ENCODE measurements at regions not wholly inside any gene's neighbourhood (a gene's known extent, or its start where the extent isn't known, plus 50 kb on each side); places are given as distances from the start of the nearest gene placed in this dataset.

DNA sequence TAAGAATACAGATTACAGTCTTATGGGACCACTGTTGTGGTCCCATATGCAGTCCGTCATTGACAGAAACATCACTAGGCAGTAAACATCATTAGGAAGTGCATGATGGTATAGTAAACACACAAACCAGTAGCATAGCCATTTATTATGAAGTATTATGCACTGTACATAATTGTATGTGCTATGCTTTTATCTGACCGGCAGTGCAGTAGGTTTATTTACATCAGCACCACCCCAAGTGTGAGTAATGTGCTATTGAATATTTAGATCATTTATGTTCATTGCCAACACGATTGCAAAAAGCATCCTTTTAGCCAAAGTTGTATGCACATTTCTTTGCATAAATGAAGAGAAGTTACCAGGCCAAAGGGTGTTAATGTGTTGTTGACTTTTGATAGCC lies 531.6 kb upstream of the TBX3 start:
- no peak for DNase-seq (ENCODE audit: low read depth)

DNA sequence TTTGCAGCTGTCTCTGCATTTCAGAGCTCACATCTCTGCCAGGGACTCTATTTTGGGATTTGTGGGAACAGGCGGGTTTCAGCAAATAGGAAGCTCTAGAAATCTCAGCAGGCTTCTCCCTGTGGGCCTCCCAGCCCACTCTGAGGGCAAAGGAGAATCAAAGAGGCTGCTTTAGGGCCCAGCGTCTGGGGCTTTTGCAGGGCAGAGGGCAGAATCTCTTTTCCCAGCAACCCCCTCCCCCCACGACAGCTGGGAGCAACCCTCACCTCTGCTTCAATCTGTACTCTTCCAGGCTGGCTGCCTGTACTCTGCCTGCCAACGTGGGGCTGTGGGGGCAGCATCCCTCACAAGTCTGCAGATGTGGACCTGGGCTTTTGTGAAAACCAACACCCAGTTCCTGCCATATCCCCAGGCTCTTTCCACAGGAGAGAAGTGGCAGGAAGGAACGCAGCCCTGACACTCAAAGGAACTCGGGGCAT lies 529.6 kb upstream of the TBX3 start:
- no peak for DNase-seq (ENCODE audit: low read depth)

GRCh38 chr12:115213118-115213517 lies 529.1 kb upstream of the TBX3 start:
- DNase-seq (ENCODE audit: low read depth) = no peak

DNA sequence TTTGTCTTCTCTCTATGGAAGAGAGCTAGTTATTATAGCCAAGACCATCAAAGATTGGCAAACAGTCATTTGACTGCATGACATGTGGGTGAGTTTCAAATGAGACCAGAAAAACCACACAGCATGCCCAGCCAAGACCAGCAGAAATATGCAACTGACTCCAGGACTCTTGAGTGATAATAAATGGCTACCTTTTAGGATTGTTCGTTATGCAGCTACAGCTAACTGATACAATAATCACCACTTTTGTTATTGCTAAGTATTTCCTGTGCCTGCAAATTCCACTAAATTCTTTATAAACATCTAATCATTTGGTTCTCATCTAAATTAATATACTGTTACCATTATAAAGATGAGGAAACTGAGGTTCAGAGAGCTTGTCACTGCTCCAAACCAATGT lies 528.4 kb upstream of the TBX3 start:
- DNase-seq (ENCODE audit: low read depth) = no peak

GRCh38 chr12:115210533-115211252 lies 526.7 kb upstream of the TBX3 start:
- no peak for DNase-seq (ENCODE audit: low read depth)

DNA sequence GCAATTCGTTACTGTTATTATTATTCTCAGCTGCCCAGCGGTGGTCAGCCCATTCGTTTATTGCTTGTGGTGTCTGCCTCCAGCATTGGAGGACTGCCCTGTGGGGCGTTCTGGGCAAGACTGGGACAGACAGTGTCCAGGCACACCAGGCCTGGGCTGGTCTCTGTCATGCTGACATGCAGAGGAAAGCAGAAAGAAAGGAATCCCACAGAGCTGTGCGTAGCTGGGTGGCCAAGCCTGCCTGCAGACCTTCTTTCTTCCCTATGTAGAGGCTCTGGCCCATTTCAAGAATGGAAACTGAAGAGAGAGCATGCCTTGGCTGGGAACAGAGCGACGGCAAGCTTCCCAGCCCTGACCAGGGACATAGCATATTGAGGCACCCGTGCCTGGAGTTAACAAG lies 525.3 kb upstream of the TBX3 start:
- no peak for DNase-seq (ENCODE audit: low read depth)

DNA sequence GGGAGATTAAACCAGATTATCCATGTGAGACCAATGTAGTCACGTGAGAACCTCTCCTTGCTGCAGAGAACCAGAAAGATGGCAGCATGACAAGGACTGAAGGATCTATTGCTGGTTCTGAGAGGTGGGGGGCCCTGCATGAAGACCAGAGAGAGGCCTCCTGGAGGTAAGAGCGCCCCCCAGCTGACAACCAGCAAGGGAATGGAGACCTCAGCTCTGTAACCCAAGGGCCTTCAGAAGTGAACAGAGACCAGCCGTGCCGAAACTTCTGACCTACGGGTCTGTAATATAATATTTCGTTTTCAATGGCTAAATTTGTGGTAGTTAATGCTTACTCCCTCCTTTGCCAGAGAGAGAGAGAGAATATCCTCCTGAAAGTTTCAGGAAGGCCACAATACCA lies 524.1 kb upstream of the TBX3 start:
- DNase-seq (ENCODE audit: low read depth) = no peak

- DNase-seq (ENCODE audit: low read depth) = no peak
These were observed 523.4 kb upstream of the TBX3 start for GRCh38 chr12:115207216-115207915.

DNA sequence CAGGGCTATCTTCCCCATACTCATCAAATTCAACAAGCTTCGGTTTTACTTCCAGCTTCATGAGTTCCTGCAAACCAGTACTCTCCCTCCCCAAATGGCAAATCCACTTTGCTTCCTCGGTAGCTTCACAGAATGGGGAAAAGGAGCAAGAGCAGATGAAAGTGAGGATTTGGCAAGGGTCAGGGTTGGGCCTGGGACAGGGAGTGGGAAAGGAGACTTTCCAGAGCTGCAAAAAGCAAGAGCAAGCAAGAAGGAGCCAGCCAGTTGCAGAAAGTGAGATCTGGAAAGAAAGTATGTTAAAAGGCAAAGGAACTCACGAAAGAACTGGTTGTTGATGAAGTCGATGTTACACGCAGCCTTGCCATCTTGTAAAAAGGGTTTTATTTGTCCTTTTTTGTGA lies 522.8 kb upstream of the TBX3 start:
- DNase-seq (ENCODE audit: low read depth) = no peak

DNA sequence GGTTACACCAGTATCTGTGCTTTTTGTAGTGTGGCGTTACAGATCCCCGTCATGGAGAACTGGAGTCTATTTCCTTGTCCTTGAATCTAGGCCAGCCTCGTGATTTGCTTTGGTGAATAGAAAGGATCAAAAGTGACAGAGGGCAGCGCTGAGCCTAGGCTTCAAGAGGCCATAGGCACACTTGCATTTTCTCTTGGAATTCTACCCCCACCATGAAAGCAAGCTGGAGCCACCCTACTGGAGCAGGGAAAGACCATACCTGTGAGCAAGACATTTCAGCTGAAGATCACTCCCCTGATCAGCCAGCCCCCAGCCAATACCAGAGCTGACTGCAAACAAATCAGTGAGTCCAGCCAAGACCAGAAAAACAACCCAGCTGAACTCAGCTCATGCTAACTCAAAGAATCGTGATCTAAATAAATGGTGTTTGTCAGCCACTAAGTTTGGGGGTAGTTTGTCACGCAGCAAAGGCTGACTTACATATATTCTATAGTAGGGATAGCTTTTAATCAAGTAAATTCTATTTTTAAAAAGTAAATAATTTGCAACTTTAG lies 521.9 kb upstream of the TBX3 start:
- DNase-seq (ENCODE audit: low read depth) = no peak

GRCh38 chr12:115204957-115205754 lies 521.2 kb upstream of the TBX3 start:
- DNase-seq (ENCODE audit: low read depth) = peak; percentile 14

GRCh38 chr12:115203701-115204100 lies 519.7 kb upstream of the TBX3 start:
- no peak for DNase-seq (ENCODE audit: low read depth)

- DNase-seq (ENCODE audit: low read depth) = no peak
These were observed 518.0 kb upstream of the TBX3 start for GRCh38 chr12:115201966-115202365.

DNA sequence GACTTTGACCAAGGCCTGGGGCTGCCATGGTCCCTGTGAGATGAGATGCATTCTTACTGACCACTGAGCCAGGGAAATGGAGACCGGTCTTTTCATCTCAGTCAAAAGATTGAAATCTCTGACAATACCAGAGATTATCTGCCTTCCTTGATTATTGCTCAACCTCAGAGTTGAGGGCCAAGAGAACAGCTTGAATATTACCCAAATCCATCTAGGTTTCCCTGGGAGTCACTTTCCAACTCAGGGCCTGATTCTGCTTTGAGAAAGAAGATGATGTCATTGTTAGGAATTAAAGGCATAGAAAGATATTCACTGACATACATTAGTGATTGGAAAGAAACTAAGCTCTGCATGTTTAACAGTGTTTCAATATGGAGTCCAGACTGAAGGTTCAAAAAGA lies 515.9 kb upstream of the TBX3 start:
- no peak for DNase-seq (ENCODE audit: low read depth)

GRCh38 chr12:115194857-115195256 lies 510.9 kb upstream of the TBX3 start:
- DNase-seq (ENCODE audit: low read depth) = no peak

- no peak for DNase-seq (ENCODE audit: low read depth)
These were observed 510.5 kb upstream of the TBX3 start for GRCh38 chr12:115194448-115194847.

DNA sequence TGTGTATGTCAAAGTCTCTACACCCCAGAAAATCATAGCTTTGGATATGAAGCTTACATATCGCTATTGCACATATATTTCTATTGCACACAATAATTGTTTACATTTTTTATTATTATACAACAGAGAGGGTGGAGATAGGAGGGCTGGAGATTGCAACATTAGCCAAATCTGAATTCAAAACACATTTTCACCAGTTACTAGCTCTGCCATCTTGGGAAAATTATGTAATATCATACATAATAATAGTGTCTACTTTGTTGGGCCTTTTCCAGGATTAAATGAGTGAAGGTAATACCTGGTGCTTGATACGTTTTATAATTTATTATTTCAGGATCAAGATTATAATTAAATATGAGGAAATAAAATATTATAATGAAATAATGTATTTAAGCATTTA lies 507.4 kb upstream of the TBX3 start:
- DNase-seq (ENCODE audit: low read depth) = no peak

DNA sequence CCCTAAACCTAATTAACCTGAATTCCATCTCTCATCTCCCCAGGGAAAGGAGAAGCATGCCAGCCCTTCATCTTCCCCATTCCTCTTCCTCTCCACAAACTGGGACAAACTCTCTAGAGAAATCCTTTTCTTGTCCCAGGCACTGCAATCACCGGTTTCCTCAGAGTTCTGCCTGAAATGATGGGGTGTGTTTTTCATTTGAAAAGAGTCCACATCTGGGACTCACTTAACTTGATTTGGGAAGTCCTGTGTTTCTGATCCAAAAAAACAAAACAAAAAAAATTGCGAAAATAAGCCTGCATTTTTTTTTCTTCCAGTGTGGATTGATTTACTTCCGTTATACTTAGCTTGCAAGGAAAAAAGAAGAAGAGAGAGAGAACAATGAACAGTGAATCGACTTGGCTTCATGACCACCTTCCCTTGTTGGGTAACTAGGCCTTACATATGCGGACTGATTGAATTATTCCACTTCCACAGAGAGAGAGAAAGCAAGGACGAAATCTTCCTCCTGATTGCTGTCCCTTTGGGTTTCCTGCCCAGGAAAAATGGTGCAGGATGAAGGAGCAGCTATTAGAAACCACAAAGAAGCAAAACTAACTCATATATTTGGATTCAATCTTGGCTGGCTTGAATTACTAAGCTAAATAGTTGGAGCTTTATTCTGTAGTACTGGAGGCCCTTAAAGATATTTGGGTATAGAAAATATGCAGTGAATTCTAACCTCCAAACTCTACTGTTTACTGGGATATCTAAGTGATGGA lies 506.2 kb upstream of the TBX3 start:
- no peak for DNase-seq (ENCODE audit: low read depth)

DNA sequence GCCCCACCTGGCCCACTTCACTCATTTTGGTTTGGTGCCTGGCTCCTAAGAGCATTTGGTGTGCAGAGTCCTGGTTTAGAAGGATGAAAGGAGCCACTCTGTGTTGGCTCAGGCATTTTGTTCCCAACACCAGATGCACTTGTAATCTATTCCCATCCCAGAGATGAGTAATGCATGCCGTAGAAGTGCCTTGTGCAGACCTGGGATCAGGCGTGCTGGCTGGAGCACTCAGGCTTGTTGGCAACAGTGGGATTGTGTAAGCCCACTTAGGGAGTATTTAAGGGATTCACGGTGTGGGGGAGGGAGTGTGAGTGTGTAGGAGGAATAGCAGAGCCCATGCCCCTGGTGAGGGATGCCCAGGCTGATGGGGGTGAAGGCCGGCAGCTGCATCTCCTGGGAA lies 501.5 kb upstream of the TBX3 start:
- DNase-seq (ENCODE audit: low read depth) = no peak

- DNase-seq (ENCODE audit: low read depth) = no peak
These were observed 499.8 kb upstream of the TBX3 start for GRCh38 chr12:115183752-115184151.

GRCh38 chr12:115177899-115178298 lies 493.9 kb upstream of the TBX3 start:
- DNase-seq (ENCODE audit: low read depth) = no peak
